Trophoblast cell (in vitro differentiated cells and primary cell): ENCODE measurements at regions not wholly inside any gene's neighbourhood (a gene's known extent, or its start where the extent isn't known, plus 50 kb on each side); places are given as distances from the start of the nearest gene placed in this dataset.

Source experiments
- DNase-seq, 2 donors: peaks; one replicate each; pipeline ENCODE4 v3.0.0-alpha.2; 2016
- H2AFZ ChIP-seq: 2 replicates; pipeline ENCODE4 v1.6.1; 2013; ENCODE audit warnings: low read length, moderate library complexity, mild to moderate bottlenecking; ENCODE audit not compliant: insufficient read depth, poor library complexity
- H2AK5ac ChIP-seq: 2 replicates; pipeline ENCODE4 v1.6.1; 2013; ENCODE audit warnings: mild to moderate bottlenecking, low read length
- H2BK120ac ChIP-seq: 2 replicates; pipeline ENCODE4 v1.6.1; 2013; ENCODE audit warnings: low read length, mild to moderate bottlenecking, moderate library complexity; ENCODE audit not compliant: insufficient read depth, poor library complexity
- H2BK12ac ChIP-seq: 2 replicates; pipeline ENCODE4 v1.6.1; 2013; ENCODE audit warnings: mild to moderate bottlenecking, low read length, moderate library complexity
- H2BK5ac ChIP-seq: 2 replicates; pipeline ENCODE4 v1.6.1; 2013; ENCODE audit warnings: low read length, low read depth, moderate library complexity, mild to moderate bottlenecking; ENCODE audit not compliant: poor library complexity
- H3K14ac ChIP-seq: 2 replicates; pipeline ENCODE4 v1.6.1; 2013; ENCODE audit warnings: mild to moderate bottlenecking, low read length
- H3K18ac ChIP-seq: 2 replicates; pipeline ENCODE4 v1.6.1; 2013; ENCODE audit warnings: mild to moderate bottlenecking, low read length
- H3K23ac ChIP-seq: 2 replicates; pipeline ENCODE4 v1.6.1; 2013; ENCODE audit warnings: low read length
- H3K27ac ChIP-seq: 2 replicates; pipeline ENCODE4 v1.5.1; 2013; ENCODE audit warnings: low read depth, mild to moderate bottlenecking, inconsistent platforms, low read length, moderate library complexity
- H3K27me3 ChIP-seq: 2 replicates; pipeline ENCODE4 v1.6.1; 2013; ENCODE audit warnings: inconsistent platforms, mild to moderate bottlenecking, low read length, moderate library complexity; ENCODE audit not compliant: insufficient read depth
- H3K36me3 ChIP-seq, 2 experiments: 1 replicate in 1 of 2; 2 replicates in 1 of 2; pipeline ENCODE4 v1.6.1; 2013; ENCODE audit warnings: low read length in 2 of 2, mild to moderate bottlenecking in 2 of 2, moderate library complexity in 1 of 2; ENCODE audit not compliant: insufficient read depth in 2 of 2, control insufficient read depth in 1 of 2
- H3K4ac ChIP-seq: 2 replicates; pipeline ENCODE4 v1.6.1; 2013; ENCODE audit warnings: low read depth, mild to moderate bottlenecking, low read length, moderate library complexity
- H3K4me1 ChIP-seq, 2 experiments: 1 replicate in 1 of 2; 2 replicates in 1 of 2; pipeline ENCODE4 v1.6.1; 2013; ENCODE audit warnings: low read length in 2 of 2, mild to moderate bottlenecking in 2 of 2, moderate library complexity in 1 of 2; ENCODE audit not compliant: insufficient read depth in 2 of 2, control insufficient read depth in 1 of 2
- H3K4me2 ChIP-seq: 2 replicates; pipeline ENCODE4 v1.6.1; 2013; ENCODE audit warnings: inconsistent platforms, mild to moderate bottlenecking, low read length, moderate library complexity
- H3K4me3 ChIP-seq: 2 replicates; pipeline ENCODE4 v1.5.1; 2013; ENCODE audit warnings: mild to moderate bottlenecking, low read depth, low read length, inconsistent platforms
- H3K79me1 ChIP-seq: one replicate; pipeline ENCODE4 v1.6.1; 2013; ENCODE audit warnings: low read length
- H3K79me2 ChIP-seq: 2 replicates; pipeline ENCODE4 v1.6.1; 2013; ENCODE audit warnings: low read length, mild to moderate bottlenecking; ENCODE audit not compliant: control insufficient read depth, insufficient read depth, poor library complexity
- H3K9ac ChIP-seq: 2 replicates; pipeline ENCODE4 v1.6.1; 2013; ENCODE audit warnings: mild to moderate bottlenecking, low read length
- H3K9me3 ChIP-seq: 2 replicates; pipeline ENCODE4 v1.6.1; 2013; ENCODE audit warnings: low read depth, mild to moderate bottlenecking, control low read depth, inconsistent platforms, low read length; ENCODE audit not compliant: insufficient read depth
- H4K12ac ChIP-seq: 2 replicates; pipeline ENCODE4 v1.6.1; 2013; ENCODE audit warnings: low read depth, mild to moderate bottlenecking, low read length, moderate library complexity
- H4K8ac ChIP-seq: 2 replicates; pipeline ENCODE4 v1.6.1; 2013; ENCODE audit warnings: low read depth, mild to moderate bottlenecking, low read length, moderate library complexity
- H4K91ac ChIP-seq: one replicate; pipeline ENCODE4 v1.6.1; 2013; ENCODE audit warnings: low read depth, mild to moderate bottlenecking, low read length, moderate library complexity
- WGBS: extraction: QIAGEN DNeasy Blood & Tissue Kit; methylation state at CpG from one replicate; pipeline ENCODE4 v1.1.7; 2013; ENCODE audit warnings: missing lambda C conversion rate; ENCODE audit not compliant: insufficient read length, insufficient coverage; ENCODE audit errors: extremely low coverage; 5-methylcytosine and 5-hydroxymethylcytosine counted together

GRCh38 chr7:426510-426909, 93.1 kb downstream of the PDGFA start:
- H2BK12ac ChIP-seq = no peak overlapping the region
- no peak overlapping the region for H4K91ac ChIP-seq
- H3K27me3 ChIP-seq = no peaks in the 10 kb centered on the region
- no peak overlapping the region for H3K23ac ChIP-seq
- H2AFZ ChIP-seq = no peak overlapping the region
- H3K9ac ChIP-seq = no peak overlapping the region
- H3K4me1 ChIP-seq = no peaks in the 10 kb centered on the region
- DNase-seq = no peak
- H3K14ac ChIP-seq = no peak overlapping the region
- H2BK5ac ChIP-seq = no peak overlapping the region
- no peak overlapping the region for H3K4ac ChIP-seq
- H2BK120ac ChIP-seq = no peak overlapping the region
- no peaks in the 10 kb centered on the region for H3K36me3 ChIP-seq
- H2AK5ac ChIP-seq = no peak overlapping the region
- no peaks in the 10 kb centered on the region for H3K79me2 ChIP-seq
- no peak overlapping the region for H3K4me3 ChIP-seq
- no peak overlapping the region for H3K27ac ChIP-seq
- no peak overlapping the region for H3K4me2 ChIP-seq
- no peak overlapping the region for H4K8ac ChIP-seq
- H3K79me1 ChIP-seq = no peaks in the 10 kb centered on the region
- WGBS = no CpG with 5 or more reads among the region's 12 CpGs
- H3K18ac ChIP-seq = no peak overlapping the region
- H4K12ac ChIP-seq = no peak overlapping the region
- H3K9me3 ChIP-seq = peaks cover 1% of the 10 kb centered on the region

GRCh38 chr7:427506-428103, 92.0 kb downstream of the PDGFA start:
- H4K91ac ChIP-seq = no peak overlapping the region
- no peak overlapping the region for H3K4me2 ChIP-seq
- H3K9me3 ChIP-seq = peaks cover 1% of the 10 kb centered on the region
- H3K27ac ChIP-seq = no peak overlapping the region
- no peaks in the 10 kb centered on the region for H3K79me1 ChIP-seq
- no peak overlapping the region for H2AFZ ChIP-seq
- no peaks in the 10 kb centered on the region for H3K36me3 ChIP-seq
- no peak overlapping the region for H3K18ac ChIP-seq
- H2BK12ac ChIP-seq = no peak overlapping the region
- H2BK5ac ChIP-seq = no peak overlapping the region
- no peak overlapping the region for H4K8ac ChIP-seq
- no peaks in the 10 kb centered on the region for H3K79me2 ChIP-seq
- no peak overlapping the region for H3K23ac ChIP-seq
- H3K4me3 ChIP-seq = no peak overlapping the region
- no peak overlapping the region for H2BK120ac ChIP-seq
- no peak overlapping the region for H2AK5ac ChIP-seq
- no peaks in the 10 kb centered on the region for H3K4me1 ChIP-seq
- no peak overlapping the region for H4K12ac ChIP-seq
- DNase-seq = no peak
- no peaks in the 10 kb centered on the region for H3K27me3 ChIP-seq
- no CpG with 5 or more reads among the region's 18 CpGs for WGBS
- no peak overlapping the region for H3K14ac ChIP-seq
- H3K4ac ChIP-seq = no peak overlapping the region
- H3K9ac ChIP-seq = no peak overlapping the region

GRCh38 chr7:428387-428786, 91.3 kb downstream of the PDGFA start:
- Histone ChIP-seq H2AFZ (no peak overlapping the region), H3K27ac (no peak overlapping the region), H4K91ac (no peak overlapping the region), H3K4me3 (no peak overlapping the region), H3K4ac (no peak overlapping the region), H2BK120ac (no peak overlapping the region), H3K79me1 (no peaks in the 10 kb centered on the region), H3K23ac (no peak overlapping the region), H3K18ac (no peak overlapping the region), H4K12ac (no peak overlapping the region), H2BK12ac (no peak overlapping the region), H3K27me3 (no peaks in the 10 kb centered on the region), H2AK5ac (no peak overlapping the region), H3K14ac (no peak overlapping the region), H3K4me2 (no peak overlapping the region), H3K9me3 (peaks cover 1% of the 10 kb centered on the region), H3K4me1 (no peaks in the 10 kb centered on the region), H3K9ac (no peak overlapping the region), H3K36me3 (no peaks in the 10 kb centered on the region), H2BK5ac (no peak overlapping the region), H3K79me2 (no peaks in the 10 kb centered on the region), H4K8ac (no peak overlapping the region)
- DNase-seq = no peak
- WGBS = no CpG with 5 or more reads among the region's 18 CpGs

- Histone ChIP-seq H3K9ac (no peak overlapping the region), H2AK5ac (no peak overlapping the region), H3K79me2 (no peaks in the 10 kb centered on the region), H3K27ac (no peak overlapping the region), H3K9me3 (no peaks in the 10 kb centered on the region), H3K18ac (no peak overlapping the region), H4K8ac (no peak overlapping the region), H3K14ac (no peak overlapping the region), H2AFZ (no peak overlapping the region), H3K4me2 (no peak overlapping the region), H4K12ac (no peak overlapping the region), H3K4me3 (no peak overlapping the region), H3K27me3 (no peaks in the 10 kb centered on the region), H3K23ac (no peak overlapping the region), H4K91ac (no peak overlapping the region), H2BK5ac (no peak overlapping the region), H3K79me1 (no peaks in the 10 kb centered on the region), H3K36me3 (no peaks in the 10 kb centered on the region), H2BK120ac (no peak overlapping the region), H2BK12ac (no peak overlapping the region), H3K4ac (no peak overlapping the region), H3K4me1 (no peaks in the 10 kb centered on the region)
- no CpG with 5 or more reads among the region's 48 CpGs for WGBS
- no peak for DNase-seq
Observed at GRCh38 chr7:428927-429827, 90.5 kb downstream of the PDGFA start.
